Left renal pelvis (tissue), 4 donors: ENCODE measurements at regions not wholly inside any gene's neighbourhood (a gene's known extent, or its start where the extent isn't known, plus 50 kb on each side); places are given as distances from the start of the nearest gene placed in this dataset.

Experiments
- DNase-seq, 4 donors: peaks; one replicate each; pipeline ENCODE4 v3.0.0-alpha.2; 2013; ENCODE audit warnings: low read depth in 4 of 4, low spot score in 3 of 4

- DNase-seq: no peak
These were observed 50.0 kb upstream of the PCGF5 start for GRCh38 chr10:91170418-91170817.
